Pons (tissue), 1 donor: ENCODE measurements at regions not wholly inside any gene's neighbourhood (a gene's known extent, or its start where the extent isn't known, plus 50 kb on each side); places are given as distances from the start of the nearest gene placed in this dataset.
A peak's percentile ranks its signal among the peaks of the same experiment; 100 is the strongest.

Experiments
- DNase-seq: peaks from one replicate; pipeline ENCODE4 v3.0.0-alpha.2; 2016; ENCODE audit warnings: low spot score

GRCh38 chr3:168512802-168513201 is 417.1 kb upstream of the GOLIM4 start:
- no peak for DNase-seq

- DNase-seq: peak; percentile 48
Measured at GRCh38 chr3:168511428-168512014, 415.8 kb upstream of the GOLIM4 start.

- DNase-seq: no peak
Measured at GRCh38 chr3:168506589-168506988, 410.9 kb upstream of the GOLIM4 start.

- no peak for DNase-seq
Measured at GRCh38 chr3:168501570-168501969, 405.8 kb upstream of the GOLIM4 start.

- no peak for DNase-seq
Measured at GRCh38 chr3:168498194-168498593, 402.5 kb upstream of the GOLIM4 start.

- DNase-seq: no peak
Measured at GRCh38 chr3:168497741-168498140, 402.0 kb upstream of the GOLIM4 start.

- no peak for DNase-seq
Measured at GRCh38 chr3:168497183-168497582, 401.5 kb upstream of the GOLIM4 start.

GRCh38 chr3:168495932-168496331 is 400.2 kb upstream of the GOLIM4 start:
- DNase-seq: no peak

GRCh38 chr3:168495270-168495669 is 399.5 kb upstream of the GOLIM4 start:
- no peak for DNase-seq

- no peak for DNase-seq
Measured at GRCh38 chr3:168493412-168494205, 397.9 kb upstream of the GOLIM4 start.

- DNase-seq: no peak
Measured at GRCh38 chr3:168490981-168491380, 395.3 kb upstream of the GOLIM4 start.

- no peak for DNase-seq
Measured at GRCh38 chr3:168489301-168489700, 393.6 kb upstream of the GOLIM4 start.

- no peak for DNase-seq
Measured at GRCh38 chr3:168485936-168486335, 390.2 kb upstream of the GOLIM4 start.

- DNase-seq: no peak
Measured at GRCh38 chr3:168476360-168476980, 380.7 kb upstream of the GOLIM4 start.

GRCh38 chr3:168475704-168476103 is 380.0 kb upstream of the GOLIM4 start:
- DNase-seq: no peak

- no peak for DNase-seq
Measured at GRCh38 chr3:168473334-168473890, 377.7 kb upstream of the GOLIM4 start.

- no peak for DNase-seq
Measured at GRCh38 chr3:168472783-168473182, 377.1 kb upstream of the GOLIM4 start.

GRCh38 chr3:168470380-168470779 is 374.7 kb upstream of the GOLIM4 start:
- DNase-seq: no peak

- no peak for DNase-seq
Measured at GRCh38 chr3:168469436-168469835, 373.7 kb upstream of the GOLIM4 start.

GRCh38 chr3:168467115-168467714 is 371.5 kb upstream of the GOLIM4 start:
- DNase-seq: peak; percentile 72

GRCh38 chr3:168461793-168462192 is 366.1 kb upstream of the GOLIM4 start:
- DNase-seq: no peak

- peak; percentile 20 for DNase-seq
Measured at GRCh38 chr3:168459226-168459784, 363.6 kb upstream of the GOLIM4 start.
